MV-4-11 (cell line): ENCODE measurements at regions not wholly inside any gene's neighbourhood (a gene's known extent, or its start where the extent isn't known, plus 50 kb on each side); places are given as distances from the start of the nearest gene placed in this dataset.
A peak's percentile ranks its signal among the peaks of the same experiment; 100 is the strongest.
"Not testable (repeated sequence)": the region's sequence is repeated elsewhere in the genome, so short reads cannot be mapped to it uniquely, and the experiment has no call there.

ENCODE experiments used
- DNase-seq: peaks from one replicate; lab custom pipeline; 2025; lab: John Stamatoyannopoulos, UW

DNA sequence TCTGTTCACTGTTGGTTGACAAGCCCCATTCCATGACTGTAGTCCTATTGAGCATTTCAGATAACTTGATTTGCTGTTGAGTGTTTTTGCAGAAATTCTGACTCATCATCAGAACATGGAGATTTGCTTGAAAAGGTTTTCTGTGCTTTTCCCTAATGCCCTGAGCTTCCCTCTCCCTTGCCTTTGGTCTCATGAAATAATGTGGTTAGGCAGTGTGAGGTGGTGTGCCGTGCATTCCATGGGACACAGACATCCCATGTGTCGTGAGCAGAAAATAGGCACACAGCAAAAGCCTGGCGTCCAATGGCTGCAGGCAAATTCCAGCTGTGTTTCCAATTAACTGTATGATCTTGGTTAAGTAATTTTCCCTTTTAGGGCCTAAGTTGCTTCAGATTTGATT lies 197.4 kb downstream of the DLEU7 start:
- DNase-seq: no peak

DNA sequence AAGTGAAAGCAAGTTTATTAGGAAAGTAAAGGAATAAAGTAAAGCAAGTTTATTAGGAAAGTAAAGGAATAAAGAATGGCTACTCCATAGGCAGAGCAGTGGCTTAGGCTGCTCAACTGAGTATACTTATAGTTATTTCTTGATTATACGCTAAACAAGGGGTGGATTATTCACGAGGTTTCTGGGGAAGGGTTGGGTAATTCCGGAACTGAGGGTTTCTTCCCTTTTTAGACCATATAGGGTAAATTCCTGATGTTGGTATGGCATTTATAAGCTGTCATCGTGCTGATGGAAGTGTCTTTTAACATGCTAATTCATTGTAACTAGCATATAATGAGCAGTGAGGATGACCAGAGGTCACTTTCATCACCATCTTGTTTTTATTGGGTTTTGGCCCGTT lies 194.3 kb downstream of the DLEU7 start:
- peak; percentile 53 for DNase-seq

DNA sequence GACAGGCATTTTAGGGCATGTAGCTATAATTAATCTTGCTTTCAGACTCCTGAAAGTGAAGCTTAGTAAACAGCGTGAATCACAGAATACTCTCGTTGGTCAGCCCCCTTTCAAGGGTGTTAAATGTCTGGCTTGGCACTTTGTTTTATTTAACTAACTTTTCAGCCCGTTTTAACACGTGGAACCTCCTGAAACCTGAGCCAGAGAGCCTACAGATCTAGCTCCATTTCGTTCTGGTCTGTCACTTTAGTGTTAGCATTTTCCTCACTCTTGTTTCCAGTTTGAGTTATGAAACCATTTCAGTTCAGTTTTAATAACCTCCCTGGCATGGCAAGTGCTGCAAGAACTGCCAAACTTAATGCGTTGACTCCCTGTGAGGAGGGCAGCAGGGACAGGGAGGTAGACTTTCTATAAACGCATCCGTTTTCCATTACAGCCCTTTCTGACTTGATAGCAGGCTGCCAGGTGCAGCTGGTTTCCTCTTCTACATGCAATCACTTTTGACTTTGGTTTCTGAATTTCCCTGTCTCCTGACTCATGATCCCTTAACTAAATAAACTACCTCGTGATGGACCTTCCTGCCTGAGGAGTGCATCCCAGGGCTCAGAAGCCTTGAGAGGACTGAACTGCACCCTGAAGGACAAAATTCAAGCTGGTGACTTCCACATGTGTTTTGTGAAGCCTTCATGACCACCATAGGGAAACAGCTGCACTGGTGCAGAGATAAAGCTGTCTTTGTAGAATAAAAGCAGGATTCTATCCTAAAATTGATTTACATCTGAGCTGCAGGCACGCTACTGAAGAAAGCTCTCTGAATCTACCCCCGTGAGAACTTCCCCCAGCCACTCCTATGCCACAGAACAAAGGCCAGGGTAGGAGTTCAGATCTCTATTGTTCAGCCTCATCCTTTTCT lies 192.6 kb downstream of the DLEU7 start:
- DNase-seq: no peak

DNA sequence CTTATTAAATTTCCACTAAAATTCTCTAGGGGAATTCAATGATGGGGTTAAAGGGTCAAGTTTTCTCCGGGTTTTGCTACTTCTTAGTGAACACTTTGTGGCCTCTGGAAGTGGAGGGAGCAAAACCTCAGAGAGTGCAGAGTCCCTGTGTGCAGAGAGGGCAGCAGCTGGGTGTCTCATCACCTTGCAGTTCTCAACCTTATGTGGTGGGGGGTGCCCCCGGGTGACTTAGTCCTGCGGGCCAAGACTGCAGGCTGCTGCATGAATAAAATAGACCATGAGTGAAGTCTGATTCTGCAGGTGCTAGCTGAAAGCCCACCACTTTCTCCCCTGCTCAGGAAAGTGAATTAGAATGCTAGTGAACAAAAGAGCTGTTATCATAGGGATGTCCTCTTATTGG lies 191.6 kb downstream of the DLEU7 start:
- no peak for DNase-seq

DNA sequence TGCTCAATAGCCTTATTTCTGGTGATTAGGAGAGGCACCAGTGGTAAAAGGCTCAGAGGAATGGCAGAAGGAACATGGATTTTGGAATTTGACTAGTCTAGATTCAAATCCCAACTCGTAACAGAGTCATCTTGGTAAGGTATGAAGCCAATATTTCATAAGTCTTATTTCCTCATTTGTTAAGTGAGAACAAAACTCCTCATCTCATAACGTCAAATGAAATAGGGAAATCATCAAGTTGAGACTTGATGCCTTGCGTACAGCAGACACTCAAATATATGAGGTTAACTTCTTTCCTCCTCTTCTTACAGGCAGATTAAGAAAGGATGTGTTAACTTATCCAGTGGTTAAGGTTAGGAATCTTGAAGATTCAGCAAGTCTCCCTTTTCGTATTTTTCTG lies 189.2 kb downstream of the DLEU7 start:
- peak; percentile 78 for DNase-seq

DNA sequence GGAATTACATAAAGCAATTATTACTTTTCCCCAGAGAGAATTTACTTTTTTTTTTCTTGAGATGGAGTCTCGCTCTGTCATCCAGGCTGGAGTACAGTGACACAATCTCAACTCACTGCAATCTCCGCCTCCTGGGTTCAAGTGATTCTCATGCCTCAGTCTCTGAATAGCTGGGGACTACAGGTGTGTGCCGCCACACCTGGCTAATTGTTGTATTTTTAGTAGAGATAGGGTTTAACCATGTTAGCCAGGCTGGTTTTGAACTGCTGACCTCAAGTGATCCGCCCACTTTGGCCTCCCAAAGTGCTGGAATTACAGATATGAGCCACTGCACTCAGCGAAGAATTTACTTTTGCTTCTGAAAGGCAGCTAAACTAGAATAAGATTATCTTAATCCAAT lies 181.6 kb downstream of the DLEU7 start:
- DNase-seq: not testable (repeated sequence)

DNA sequence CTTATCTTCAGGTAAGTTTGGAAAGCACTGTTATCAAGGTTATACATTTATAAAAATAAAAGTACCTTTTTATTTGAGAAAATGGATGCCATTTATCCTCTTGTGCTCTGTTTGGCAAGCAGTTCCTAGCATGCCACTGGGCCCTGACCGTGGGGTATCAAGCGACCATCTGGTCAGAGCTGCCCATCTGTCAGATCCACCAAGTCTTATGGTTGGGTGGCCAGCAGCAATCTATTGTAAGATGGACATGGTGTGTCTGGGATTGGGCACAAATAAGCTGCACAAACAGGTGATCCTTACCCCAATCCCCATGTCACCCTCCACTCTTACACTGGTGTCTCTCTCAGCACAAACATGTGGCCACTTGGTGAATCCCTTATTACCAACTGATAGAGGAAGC lies 178.5 kb downstream of the DLEU7 start:
- DNase-seq: no peak

DNA sequence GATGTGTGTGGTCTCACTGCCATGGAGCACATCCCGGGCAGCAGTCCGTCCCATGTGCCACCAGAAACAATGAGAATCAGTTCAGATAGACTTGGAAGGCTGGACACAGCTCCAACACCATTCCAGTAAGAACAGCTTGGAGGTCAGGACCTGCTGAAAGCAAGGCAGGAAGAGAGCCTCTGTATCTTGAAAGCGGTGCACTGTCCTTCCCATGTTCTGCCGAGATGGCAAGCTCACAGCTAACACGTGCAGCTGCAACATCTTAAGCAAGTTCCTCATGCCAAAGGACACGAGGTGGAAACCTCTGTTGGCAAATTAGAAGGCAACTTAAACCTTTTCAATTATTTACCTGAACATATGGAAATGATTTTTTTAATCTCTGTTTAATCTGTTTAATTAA lies 175.4 kb downstream of the DLEU7 start:
- DNase-seq: no peak

DNA sequence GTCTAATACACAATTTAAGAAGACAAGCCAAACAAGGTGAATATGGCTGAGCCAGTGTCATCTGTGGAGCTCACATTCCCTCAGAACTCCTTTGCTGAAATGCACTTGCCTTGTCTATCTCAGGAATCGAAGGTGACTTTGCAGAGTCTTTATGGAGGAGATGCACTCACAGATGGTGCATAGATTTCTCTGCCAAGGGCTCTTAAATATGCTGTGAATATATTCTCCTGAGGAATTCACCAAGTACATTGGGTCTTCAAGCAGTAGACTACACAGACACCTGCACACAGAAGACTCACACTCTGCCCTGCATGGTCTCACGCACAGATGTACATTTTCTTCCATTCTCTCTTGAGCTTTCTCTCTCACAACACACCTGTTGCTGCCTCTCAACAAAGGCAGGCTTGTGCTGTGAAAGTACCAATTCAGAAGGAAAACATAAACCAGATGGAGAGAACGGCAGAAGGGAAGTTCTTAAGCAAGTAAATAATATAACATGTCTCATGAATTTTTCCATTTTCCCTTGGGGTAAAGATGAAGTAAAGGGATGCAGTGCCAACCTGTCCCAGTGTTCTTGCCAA lies 174.7 kb downstream of the DLEU7 start:
- DNase-seq: no peak

DNA sequence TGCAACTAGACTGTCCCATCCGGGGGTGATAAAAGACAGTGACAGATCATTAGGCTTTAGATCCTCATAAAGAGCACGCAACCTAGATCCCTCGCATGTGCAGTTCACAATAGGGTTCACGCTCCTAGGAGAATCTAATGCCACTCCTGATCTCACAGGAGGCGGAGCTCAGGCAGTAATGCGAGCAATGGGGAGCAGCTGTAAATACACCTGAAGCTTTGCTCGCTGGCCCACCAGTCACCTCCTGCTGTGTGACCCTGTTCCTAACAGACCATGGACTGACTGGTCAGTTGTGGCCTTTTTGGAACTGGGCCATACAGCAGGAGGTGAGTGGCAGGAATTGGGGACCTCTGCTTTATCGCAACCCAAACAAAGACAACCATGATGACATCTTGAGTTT lies 173.2 kb downstream of the DLEU7 start:
- DNase-seq: no peak

DNA sequence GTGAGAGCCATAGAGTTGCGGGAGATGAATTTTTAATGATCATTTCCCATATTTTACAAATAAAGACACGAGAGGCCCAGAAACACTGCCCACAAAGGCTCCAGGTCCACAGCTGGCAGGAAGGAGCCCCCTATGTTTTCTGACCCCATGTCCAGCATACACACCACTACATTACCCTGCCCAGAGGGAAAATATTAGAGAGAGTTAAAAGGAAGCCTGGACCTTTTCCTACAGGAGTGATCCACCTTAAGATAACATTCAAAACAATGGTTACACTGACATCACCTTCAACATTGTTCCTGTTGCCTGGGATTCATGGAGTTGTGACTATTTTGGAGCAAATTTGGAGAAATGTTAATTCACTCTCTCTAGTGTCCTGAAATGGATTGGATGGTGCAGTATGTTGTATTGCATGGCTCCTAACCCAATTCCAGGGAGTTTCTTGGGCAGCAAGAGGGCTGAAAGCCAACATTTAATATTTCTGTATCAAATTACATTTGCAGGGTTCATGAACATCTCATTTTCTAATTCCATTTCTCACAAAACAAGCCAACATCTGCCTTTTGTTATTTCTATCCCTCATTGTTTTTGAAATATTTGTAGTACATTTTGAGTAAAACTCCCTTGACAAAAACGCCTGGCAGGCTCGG lies 172.5 kb downstream of the DLEU7 start:
- DNase-seq: no peak

DNA sequence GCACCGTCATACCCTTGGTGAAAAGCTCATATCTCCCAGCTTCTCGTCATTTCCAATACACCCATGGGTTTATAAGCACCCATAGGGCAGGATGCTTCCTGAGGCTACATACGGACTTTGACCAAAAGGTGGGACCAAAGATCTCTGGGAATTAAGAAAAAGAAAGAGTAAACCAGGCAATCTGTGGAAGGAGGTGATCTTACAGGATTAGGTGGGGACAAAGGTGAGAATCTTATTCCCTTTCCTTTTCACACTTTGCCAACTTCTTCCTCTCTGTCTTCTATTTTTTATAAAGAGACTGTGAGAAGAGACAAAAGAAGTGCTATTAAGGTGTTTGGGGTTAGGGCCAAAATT lies 172.0 kb downstream of the DLEU7 start:
- no peak for DNase-seq

DNA sequence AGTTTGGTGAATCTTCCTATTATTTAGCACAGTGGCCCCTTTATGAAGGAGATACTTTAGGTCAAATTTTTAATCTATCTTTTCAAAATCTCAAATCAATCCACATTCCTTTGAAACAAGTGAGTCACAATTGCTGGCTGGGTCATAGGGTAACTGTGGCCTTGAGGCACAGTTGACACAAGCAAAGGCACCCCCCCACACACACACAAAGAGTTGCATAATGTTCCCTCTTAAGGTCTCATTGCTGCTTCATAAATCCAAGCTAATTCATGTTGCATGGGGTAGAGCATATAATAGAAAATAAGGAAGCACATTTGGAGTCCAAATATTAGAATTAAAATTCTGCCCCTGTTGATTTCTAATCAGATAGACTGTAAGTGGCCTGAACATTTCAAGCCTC lies 171.5 kb downstream of the DLEU7 start:
- DNase-seq: peak; percentile 63

DNA sequence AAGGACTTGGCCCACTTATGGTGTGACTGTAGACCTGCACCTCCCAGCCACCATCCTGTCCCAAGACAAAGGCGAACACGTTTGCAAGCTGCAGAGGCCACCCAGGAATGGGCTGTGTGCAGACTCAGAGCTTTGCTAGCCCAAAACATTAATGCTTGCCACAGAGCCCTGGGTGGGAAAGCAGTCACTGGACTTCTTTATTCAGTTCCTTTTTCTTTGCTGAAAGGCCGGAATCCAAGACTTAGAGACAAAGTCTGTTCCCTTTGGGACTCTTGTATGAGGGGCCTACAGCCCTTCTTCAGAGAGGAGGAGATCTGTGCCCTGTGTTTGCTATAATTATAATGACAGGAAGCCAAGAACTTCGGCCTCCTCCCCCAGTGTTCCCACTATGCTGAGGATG lies 167.8 kb downstream of the DLEU7 start:
- peak; percentile 76 for DNase-seq

DNA sequence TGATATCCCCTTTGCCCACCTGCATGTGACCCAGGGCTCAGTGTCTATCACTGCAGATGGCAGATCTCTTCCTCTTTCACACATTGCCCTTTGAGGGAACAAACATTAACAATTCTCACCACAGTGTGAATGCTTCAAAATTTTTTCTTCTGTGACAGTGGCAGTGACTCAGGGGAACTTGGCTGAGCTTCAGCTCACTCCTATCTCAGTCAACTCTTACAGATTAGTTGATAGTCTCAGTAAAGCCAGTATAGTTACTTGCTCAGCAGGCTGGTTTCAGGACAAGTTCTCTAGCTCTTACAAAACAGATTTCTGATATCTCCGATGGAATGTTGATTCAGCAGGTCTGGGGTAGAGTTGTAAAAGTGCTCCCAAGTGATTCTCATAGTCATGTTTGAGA lies 166.9 kb downstream of the DLEU7 start:
- peak; percentile 87 for DNase-seq

DNA sequence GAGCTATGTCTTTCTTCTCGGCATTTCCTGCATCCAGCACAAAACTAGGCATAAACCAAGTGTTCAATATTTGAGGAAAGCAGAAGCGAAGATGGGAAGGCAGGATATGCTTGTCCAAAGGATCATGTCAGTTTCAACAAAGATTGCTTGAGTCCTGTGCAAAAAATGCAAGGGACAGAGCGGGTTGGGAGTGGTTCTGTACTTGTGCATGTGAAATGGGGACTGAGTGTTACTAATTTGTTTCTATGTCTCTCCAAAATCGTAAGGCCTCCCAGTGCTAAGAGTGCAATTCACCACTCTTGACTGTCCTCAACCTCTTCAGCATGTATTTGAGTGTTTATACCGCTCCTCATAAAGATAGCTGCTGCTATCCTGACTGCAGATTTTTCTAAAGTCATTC lies 166.2 kb downstream of the DLEU7 start:
- no peak for DNase-seq

DNA sequence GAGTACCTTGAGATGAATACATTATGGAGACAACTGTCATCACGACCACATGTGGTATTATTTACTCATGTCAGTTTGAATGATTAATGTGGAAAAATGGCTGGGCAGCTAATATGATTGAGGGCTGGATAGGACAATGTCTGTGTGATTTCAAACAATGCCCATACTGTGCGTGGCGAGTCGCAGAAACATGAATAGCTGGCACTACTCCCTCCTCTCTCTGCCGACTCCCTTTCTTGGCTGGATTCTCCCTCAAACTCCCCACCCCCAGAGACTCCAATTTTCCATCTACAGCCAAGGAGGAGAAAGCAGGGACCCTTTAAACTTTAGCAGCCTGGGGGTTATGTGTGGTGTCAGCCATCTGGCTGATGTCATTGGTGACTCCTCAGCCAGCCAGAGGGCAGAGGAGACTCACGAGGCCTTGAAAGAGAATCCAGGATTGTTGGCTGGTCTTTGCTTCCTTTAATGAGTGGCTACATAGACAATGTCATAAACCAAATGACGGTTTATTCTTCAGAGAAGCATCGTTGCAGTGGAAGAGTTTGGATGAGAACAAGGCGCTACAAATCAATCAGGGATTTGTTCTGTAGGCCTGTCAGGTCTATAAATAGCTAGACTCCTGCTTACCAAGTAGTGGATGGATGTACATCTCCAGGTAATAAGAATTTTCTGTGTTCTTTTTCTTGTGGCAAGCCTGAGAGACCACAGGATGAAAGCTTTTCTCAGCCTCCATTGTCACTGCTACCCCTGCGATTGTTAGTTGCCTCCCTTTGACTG lies 165.6 kb downstream of the DLEU7 start:
- no peak for DNase-seq

DNA sequence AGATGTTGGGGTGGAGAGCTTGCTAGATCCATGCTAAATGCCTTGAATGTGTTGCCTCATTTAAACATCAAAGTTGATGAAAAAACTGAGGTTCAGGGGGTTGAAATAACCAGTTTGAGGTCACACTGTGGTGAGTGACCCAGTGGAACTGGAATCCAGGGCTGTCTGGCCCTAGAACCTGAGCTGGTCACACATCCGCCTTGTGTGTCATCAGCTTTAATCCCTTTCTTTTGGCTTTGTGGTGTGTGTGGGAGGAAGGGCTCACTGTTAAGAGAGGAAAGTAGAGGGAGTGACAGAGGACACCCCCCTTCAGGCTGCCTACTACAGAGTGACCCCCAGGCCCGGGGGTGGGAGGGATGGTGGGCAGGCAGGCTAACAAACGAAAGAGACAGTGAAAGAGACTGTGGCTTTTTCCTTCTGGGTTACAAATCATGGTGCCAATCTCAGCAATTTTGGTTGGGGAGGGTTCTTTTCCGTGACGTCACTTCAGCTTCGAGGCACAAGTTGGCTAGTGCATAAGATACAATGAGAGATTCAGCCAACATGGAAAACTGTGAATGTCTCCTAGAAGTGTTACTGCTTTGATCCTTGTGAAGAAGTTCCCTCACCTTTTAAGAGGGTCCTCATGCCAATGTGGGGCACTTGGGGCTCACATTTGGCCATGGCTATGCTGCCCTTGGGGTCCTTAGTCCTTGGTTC lies 164.9 kb downstream of the DLEU7 start:
- peak; percentile 99 for DNase-seq

DNA sequence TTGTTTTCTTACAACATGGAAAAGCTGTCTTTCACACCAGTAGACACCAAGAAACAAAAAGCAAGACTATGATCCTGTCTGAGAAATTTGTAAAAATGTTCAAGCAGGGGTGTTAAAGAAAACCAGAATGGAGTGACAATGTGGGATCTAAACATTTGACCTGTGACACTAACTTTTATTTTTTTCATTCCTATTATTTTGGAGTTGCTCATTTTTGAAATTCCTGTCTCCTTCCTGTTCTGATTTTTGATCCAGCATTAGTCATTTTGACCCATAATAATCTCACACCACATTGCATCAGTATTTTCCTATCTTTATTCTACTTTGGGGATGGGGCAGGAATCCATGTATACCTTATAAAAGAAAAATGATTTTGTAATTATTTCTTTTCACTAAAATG lies 164.2 kb downstream of the DLEU7 start:
- DNase-seq: no peak

DNA sequence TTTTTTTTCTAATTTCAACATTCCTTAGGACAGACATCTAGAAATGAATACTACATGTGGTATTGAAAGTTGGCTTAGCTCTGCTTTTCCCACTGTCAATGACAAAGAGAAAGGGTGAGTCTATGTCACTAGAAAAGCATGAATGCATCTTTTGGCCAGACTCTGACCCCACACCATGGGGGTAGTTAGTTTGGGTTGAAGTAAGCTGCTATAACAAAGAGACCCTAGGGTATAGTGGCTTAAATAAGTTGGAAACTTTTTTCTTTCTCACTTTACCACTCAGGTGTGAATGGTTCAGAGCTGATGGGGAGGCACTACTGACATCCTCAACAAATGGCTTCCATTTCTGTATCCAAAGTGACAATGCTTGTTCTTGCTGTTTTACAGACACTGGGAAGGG lies 161.5 kb downstream of the DLEU7 start:
- no peak for DNase-seq

DNA sequence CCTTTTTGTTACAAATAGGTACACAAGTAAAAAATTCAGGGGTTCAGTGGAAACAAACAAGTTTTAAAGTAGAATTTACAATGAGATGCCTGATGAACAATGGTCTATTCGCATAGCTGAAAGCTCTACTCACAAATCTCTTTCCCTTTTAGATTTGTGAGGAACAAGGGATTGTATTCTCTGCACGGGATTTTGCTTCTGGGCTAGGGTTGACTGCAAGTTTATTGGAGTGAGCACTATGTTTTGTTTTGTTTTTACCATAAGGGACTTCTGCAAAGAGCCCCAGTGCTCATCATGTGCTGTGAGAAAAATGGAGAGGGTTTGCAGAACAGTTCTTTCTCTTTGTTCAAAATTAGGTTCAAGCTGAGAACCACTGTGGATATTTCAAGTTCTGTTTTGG lies 160.5 kb downstream of the DLEU7 start:
- DNase-seq: no peak

DNA sequence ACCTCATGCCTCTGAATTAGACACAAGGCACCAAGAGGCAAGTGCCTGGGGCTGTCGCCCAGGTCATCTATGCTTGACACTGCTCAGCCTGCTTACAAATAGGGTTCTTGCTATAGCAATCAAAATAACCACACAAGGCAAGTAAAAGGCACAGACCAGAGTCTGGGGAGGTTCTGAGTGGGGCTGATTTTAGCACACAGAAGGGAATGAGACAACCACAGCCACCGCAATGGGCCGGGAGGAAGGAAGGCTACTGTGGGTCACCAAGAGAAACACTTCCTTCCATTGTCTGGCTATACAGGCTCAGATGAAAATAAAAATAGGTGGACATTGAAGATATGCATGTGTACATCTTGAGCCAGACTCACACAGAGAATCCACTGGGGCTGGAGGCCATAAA lies 159.1 kb downstream of the DLEU7 start:
- DNase-seq: peak; percentile 89
